Stromal cell of bone marrow (primary cell): ENCODE measurements at regions not wholly inside any gene's neighbourhood (a gene's known extent, or its start where the extent isn't known, plus 50 kb on each side); places are given as distances from the start of the nearest gene placed in this dataset.

Source experiments
- DNase-seq: peaks from one replicate; pipeline ENCODE4 v3.0.0-alpha.2; 2012; ENCODE audit warnings: low read depth

- no peak for DNase-seq
Measured at GRCh38 chr2:23093513-23093912, 291.5 kb upstream of the KLHL29 start.

DNA sequence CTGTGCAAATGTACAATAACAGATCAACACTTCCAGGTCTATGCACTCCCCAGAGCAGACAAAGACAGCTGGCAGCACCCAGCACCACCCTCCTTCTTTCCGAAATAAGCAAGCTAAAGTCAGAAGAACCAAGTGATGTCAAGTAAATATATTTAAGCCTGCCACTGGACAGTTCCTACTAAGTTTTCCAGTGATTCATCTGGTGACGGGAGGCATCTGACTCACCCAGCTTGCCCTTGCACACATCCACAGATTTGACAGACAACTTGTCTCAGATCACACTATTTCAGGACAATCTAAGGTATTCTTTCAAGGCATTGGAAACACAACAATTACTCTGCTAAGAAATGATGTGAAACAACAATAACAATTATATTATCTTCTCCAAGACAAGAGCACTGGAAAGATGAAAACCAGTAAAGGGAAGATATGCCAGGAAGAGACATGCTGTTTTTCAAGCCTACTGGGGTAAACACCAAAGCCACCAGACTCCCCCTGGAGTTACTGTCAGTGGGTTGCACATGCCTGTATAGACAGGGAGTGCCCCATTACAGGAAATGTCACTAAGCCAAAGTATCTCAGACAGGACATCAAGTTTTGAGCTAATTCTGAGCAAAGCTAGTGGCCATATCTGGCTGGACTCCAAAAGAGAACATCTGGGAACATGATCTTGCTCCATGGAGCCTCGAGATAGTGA lies 287.9 kb upstream of the KLHL29 start:
- DNase-seq, result no peak

GRCh38 chr2:23100406-23100805 lies 284.6 kb upstream of the KLHL29 start:
- no peak for DNase-seq

DNA sequence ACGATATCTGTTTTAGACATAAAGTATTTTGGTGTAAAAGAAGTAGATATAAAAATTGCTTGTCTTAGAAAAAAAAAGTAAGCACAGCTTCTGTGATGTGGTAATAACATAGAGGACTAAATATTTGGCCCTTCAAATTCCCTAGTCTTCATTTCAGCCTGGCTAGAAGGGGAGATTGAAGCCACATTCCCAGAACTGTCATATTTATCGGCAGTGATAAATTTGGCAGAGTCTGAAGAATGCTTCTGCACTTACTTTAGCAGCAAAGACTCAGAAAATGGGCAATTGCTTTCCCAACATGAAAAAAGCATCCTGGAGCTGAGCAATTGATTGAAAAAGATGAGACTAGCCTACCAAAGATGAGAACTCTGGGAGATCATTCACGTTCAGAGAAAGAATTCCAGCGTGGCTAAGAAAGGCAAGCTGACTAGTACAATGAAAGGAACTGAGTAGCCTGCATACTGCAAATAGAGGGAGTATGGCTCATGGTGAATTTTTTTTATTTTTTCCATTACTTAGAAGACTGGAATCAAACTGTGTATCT lies 278.7 kb upstream of the KLHL29 start:
- DNase-seq, result no peak

DNA sequence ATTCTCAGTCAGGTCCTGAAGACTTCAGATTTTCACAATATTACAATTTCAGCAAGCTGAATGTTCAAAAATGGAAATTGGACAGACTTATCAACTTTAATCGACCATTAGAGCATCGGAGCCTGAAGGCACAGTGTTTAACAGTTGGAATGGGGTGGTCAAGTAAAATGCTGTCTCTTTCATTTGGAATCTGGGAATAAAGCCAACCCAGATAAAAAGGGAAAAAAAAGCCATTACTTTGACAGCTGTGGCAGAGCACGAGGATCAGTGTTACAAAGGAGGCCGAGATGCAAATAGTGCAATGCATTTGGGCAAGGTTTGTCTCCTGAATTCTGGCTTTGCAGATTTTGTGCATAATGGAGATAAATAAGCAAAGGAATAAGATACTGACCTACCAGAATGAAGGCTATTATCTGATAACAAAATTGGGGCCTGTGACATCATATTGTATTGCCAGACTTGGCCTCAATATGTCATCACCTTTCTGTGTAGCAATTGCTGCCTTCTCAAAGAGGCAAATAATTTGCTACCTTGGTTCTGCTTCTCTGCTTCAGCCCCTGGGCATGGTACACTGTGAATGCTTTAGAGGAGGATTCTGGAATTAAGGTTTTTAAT lies 277.5 kb upstream of the KLHL29 start:
- DNase-seq, result no peak

GRCh38 chr2:23111263-23111662 lies 273.7 kb upstream of the KLHL29 start:
- no peak for DNase-seq

GRCh38 chr2:23112517-23112916 lies 272.5 kb upstream of the KLHL29 start:
- no peak for DNase-seq

DNA sequence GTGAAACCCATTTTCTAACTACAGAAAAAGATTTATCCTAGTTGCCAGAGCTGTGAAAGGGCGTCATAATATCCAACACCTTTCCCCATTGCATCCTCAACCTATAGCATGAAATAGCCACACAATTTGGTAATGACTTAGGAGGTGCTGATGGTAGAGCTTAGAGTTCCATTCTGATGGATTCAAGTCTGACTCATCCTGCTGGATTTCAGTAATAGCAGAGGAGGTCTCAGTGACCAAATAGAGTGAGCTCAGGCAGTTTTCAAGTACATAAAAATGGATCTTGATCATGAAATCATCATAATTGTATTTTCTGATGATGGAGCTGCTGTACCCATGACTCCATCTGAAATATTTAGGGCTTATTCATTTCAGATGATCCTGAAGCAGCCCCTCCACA lies 270.7 kb upstream of the KLHL29 start:
- no peak for DNase-seq

DNA sequence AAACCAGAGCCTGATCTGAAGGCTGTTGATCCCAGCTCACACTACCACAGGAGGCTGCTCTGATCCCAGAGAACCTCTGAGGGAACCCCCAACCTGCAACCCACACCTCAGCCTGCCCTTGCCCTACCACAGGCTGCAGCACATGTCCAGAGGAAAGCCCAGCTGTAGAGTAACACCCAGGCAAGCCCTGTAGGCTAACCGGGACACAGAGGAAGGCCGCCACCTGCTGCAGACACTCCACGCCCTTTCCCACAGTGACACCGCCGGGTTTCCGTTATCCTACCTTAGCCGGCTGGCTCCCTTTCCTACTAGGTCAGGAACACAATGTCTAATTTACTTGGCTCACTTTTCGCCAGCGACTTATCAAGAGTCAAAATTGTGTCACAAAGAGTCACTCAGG lies 266.7 kb upstream of the KLHL29 start:
- DNase-seq, result no peak

DNA sequence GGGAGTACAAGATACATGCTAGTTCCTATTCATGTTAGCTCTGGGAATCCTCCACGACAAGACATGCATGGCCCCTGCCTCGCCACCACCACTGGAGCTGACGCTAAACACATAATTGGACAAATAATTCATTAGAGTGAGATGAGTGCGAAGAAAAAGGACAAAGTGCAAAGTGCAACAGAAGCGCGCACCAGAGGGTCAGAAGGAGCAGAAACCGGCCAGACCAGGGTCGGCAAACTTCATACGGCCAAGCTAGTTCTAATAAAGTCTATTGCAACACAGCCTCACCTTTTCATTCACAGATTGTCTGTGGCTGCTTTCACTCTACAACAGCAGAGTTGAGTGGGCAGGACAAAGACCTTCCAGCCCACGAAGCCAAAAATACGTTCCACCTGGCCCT lies 266.1 kb upstream of the KLHL29 start:
- no peak for DNase-seq

- DNase-seq, result no peak
Measured at GRCh38 chr2:23120161-23120560, 264.8 kb upstream of the KLHL29 start.

GRCh38 chr2:23121968-23122648 lies 262.9 kb upstream of the KLHL29 start:
- no peak for DNase-seq

GRCh38 chr2:23122681-23123215 lies 262.2 kb upstream of the KLHL29 start:
- DNase-seq, result no peak

- DNase-seq, result no peak
Measured at GRCh38 chr2:23123686-23124085, 261.3 kb upstream of the KLHL29 start.

DNA sequence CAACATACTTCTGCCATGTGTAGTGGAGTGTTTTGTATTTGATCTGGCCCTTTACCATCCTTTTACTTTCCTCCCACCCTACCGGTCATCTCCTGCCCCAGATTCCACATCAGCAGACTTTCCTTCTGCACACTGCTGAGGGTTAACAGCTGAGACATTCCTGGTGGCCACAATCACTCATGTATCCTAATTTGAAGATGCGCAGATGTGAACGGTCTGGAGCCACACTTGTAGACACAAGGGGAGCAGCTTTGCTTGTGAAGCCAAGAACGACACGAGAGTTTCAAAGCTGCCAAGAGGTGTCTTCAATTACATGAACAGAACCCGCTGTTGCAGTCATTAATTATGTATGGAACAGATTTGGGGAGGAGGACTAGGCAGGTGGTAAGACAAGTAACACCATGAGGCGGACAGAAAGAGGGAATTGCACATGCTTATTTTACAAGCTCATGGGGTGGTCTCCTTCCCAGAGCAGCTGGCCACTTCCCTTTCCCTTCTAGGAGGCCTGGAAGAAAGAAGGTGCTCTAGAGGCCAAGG lies 260.7 kb upstream of the KLHL29 start:
- no peak for DNase-seq

DNA sequence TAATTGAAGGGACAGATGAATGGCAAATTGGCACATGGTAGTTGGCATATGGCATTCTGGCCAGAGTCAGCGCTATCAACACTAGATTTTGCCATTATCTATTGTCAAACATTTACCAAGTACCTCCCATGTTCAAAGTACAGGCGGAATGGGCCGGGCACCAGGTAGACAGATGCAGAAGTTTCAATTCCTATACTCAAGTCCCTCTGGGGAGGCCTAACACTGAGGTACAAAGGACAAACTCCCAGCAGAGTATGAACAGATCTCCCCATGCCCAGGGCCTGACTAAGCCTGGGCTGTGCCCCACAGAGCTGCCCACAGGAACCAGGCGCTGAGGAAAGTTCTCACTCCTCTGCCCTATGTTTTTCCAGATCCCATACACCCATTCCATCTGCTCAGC lies 257.5 kb upstream of the KLHL29 start:
- no peak for DNase-seq

DNA sequence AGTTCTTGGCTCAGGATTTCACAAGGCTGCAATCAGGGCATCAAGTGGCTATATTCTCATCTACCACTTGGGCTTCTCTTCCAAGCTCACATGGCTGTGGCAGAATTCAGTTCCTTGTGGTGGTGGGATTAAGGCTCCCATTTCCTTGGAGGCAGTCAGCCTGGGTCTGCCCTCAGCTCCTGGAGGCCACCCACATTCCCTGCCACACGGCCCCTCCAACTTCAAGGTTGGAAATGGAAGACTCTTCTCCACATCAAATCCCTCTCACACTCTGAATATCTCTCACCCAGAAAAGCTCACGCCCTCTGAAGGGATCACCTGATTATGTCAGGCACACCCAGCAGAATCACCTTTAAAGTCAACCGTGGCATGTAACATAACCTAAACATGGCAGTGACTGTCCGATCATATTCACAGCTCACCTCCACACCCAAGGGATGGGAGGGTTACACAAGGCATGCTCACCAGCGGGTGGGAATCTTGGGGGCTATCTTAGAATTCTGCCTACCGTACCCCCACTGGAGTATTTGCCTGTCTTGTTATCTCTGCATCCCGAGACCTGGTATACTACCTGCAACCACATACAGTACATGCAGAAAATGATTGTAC lies 256.2 kb upstream of the KLHL29 start:
- no peak for DNase-seq

GRCh38 chr2:23131066-23131575 lies 253.9 kb upstream of the KLHL29 start:
- no peak for DNase-seq

- DNase-seq, result no peak
Measured at GRCh38 chr2:23132000-23132399, 253.0 kb upstream of the KLHL29 start.

- DNase-seq, result no peak
Measured at GRCh38 chr2:23132823-23133595, 252.0 kb upstream of the KLHL29 start.

DNA sequence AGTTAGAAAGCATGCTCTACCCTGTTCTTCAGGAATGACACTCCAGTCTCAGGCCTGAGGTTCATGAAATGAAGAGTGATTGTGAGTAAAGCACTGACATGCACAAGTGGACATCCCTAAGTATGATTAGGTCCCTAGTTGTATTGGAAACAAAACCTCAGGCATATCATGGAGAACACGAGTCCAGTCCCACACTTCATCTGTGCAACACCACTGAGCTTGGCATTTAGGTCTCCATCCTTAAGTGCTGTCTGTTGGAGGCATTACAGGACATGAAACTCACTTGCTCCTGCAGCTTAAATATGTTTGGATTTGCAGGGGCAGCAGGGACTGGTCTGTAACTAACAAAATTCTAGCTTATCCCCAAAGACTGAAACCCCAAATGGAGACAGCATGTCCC lies 250.3 kb upstream of the KLHL29 start:
- no peak for DNase-seq
